Esophagus muscularis mucosa (tissue), 4 donors: ENCODE measurements at regions not wholly inside any gene's neighbourhood (a gene's known extent, or its start where the extent isn't known, plus 50 kb on each side); places are given as distances from the start of the nearest gene placed in this dataset.

ENCODE experiments used
- DNase-seq: peaks from one replicate; pipeline ENCODE4 v3.0.0-alpha.2; 2017; ENCODE audit errors: extremely low spot score
- H3K27ac ChIP-seq, 4 donors: fragments of 200-600 bp; sonication (generic); replicated peaks in 1 of 4; 1 replicate in 3 of 4; 2 replicates in 1 of 4; pipeline ENCODE4 v1.5.1; 2016 to 2019; ENCODE audit warnings: mild to moderate bottlenecking in 1 of 4
- H3K27me3 ChIP-seq, 4 donors: fragments of 200-600 bp; sonication (generic); one replicate each; pipeline versions ENCODE4 v1.5.1 to v1.6.0; 2016 to 2019
- H3K36me3 ChIP-seq, 4 donors: fragments of 200-600 bp; sonication (generic); one replicate each; pipeline ENCODE4 v1.5.1; 2016 to 2019
- H3K4me1 ChIP-seq, 4 donors: fragments of 200-600 bp; sonication (generic); one replicate each; pipeline ENCODE4 v1.5.1; 2016 to 2019
- H3K4me3 ChIP-seq, 4 donors: fragments of 200-600 bp; sonication (generic); 1 replicate in 2 of 4; 2 replicates in 2 of 4; pipeline ENCODE4 v1.5.1; 2016 to 2019; ENCODE audit warnings: mild to moderate bottlenecking in 4 of 4, moderate library complexity in 1 of 4
- H3K9me3 ChIP-seq, 4 donors: fragments of 200-600 bp; sonication (generic); 1 replicate in 3 of 4; 2 replicates in 1 of 4; pipeline ENCODE4 v1.5.1; 2016 to 2019
- EP300 ChIP-seq: sonication (generic); formaldehyde crosslinking; IDR thresholded peaks from one replicate; pipeline ENCODE4 v1.6.1; 2017; ENCODE audit warnings: antibody characterized with exemption
- POLR2A ChIP-seq: fragments of 450-650 bp; IDR thresholded peaks from one replicate; pipeline ENCODE4 v1.6.1; 2017; ENCODE audit warnings: antibody characterized with exemption, moderate library complexity, mild to moderate bottlenecking, low read depth
- POLR2AphosphoS5 ChIP-seq, 2 donors: sonication (generic); formaldehyde crosslinking; IDR thresholded peaks; one replicate each; pipeline ENCODE4 v1.6.1; 2017; ENCODE audit warnings: antibody characterized with exemption in 2 of 2
- WGBS: methylation state at CpG from one replicate; pipeline ENCODE4 v1.1.5; 2018; 5-methylcytosine and 5-hydroxymethylcytosine counted together
- intact Hi-C: fragments of 100-400 bp; cut with DNase I; formaldehyde crosslinking; loops from one replicate; pipeline ENCODE4 v1.15.1; 2023
- TF ChIP-seq, protein P1 (sequence below), 3 experiments: fragments of 200-600 bp in 2 of 3; fragments of 450-650 bp in 1 of 3; sonication (generic) in 2 of 3; IDR thresholded peaks; one replicate each; pipeline ENCODE4 v1.5.1; 2017 to 2019; ENCODE audit warnings: antibody characterized with exemption in 3 of 3, mild to moderate bottlenecking in 2 of 3, moderate library complexity in 1 of 3

DNA sequence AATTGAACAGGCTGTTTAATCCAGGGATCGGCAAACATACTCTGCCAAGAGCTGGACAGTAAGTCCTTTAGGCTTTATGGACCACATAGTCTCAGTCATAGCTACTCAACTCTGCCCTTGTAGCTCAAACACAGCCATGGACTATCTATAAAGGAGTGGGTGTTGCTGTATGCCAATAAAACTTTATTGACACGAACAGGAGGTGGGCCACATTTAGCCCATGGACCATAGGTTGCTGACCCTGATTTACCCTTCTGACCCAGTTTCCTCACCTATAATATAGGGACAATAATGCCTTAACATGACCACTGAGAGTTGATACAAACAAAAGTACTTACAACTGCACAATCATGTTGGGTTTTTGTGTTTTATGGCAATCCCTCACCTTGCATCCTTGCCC, 257.0 kb upstream of the SDK2 start:
- Histone ChIP-seq H3K36me3 (no peaks in the 10 kb centered on the region), H3K9me3 (peaks cover 0 to 2% (median 0%) of the 10 kb centered on the region in 4 donors), H3K4me3 (peak overlapping the region in 2 of 4 donors; percentile 42 to 44), H3K27me3 (peaks cover 0 to 94% (median 25%) of the 10 kb centered on the region in 4 donors), H3K27ac (no peak overlapping the region), H3K4me1 (peaks cover 8 to 15% (median 14%) of the 10 kb centered on the region in 4 donors)
- WGBS, result 96% methylated on average over 2 of the region's 2 CpGs
- DNase-seq, result no peak
- TF ChIP-seq, protein P1, sequence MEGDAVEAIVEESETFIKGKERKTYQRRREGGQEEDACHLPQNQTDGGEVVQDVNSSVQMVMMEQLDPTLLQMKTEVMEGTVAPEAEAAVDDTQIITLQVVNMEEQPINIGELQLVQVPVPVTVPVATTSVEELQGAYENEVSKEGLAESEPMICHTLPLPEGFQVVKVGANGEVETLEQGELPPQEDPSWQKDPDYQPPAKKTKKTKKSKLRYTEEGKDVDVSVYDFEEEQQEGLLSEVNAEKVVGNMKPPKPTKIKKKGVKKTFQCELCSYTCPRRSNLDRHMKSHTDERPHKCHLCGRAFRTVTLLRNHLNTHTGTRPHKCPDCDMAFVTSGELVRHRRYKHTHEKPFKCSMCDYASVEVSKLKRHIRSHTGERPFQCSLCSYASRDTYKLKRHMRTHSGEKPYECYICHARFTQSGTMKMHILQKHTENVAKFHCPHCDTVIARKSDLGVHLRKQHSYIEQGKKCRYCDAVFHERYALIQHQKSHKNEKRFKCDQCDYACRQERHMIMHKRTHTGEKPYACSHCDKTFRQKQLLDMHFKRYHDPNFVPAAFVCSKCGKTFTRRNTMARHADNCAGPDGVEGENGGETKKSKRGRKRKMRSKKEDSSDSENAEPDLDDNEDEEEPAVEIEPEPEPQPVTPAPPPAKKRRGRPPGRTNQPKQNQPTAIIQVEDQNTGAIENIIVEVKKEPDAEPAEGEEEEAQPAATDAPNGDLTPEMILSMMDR (IDR thresholded peaks at IDR 0.05), result no peak
- TF ChIP-seq EP300, result no peak
- TF ChIP-seq POLR2A, result no peak
- TF ChIP-seq POLR2AphosphoS5 (IDR thresholded peaks at IDR 0.05), result no peak
- intact Hi-C loops, result no loop called here

DNA sequence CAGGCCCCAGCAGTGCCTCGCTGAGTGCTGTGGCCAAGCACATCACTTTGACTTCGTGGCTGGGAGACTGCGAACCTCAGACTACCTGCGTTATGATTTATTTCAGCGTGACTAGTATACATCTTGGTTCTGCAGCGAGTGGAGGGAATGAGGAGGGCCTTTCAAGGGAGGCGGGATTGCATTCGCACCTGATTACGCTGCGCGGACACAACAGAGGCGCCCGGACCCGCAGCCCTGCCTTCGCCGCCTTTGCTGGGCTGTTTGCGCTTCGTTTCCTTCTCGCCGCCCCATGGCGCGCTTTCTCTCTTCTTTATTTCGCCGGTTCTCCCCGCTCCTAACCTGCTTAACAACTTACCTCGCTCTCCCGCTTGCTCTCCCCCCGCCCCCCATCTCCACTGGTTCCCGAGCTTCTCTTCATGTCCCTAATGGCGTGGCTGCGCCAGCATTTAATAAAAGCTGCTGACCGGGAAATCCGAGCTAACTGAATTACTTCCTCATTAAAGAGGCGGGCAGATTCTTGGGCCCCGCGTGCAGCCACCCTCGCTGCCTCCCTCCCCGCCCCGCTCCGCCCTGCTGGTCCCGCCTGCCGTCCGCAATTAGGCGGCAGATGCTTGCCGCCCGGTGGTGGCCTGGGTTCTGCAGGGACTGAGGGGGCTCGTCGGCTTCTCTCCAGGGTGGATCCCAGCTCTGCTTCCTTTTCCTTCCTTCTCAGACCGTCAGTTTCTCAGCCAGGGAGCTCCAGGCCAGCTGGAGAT, 257.6 kb upstream of the SDK2 start:
- no peak overlapping the region for H3K27ac ChIP-seq
- no peak for DNase-seq
- no peaks in the 10 kb centered on the region for H3K36me3 ChIP-seq
- H3K4me1 ChIP-seq, result peaks cover 8 to 15% (median 14%) of the 10 kb centered on the region in 4 donors
- intact Hi-C loops, result no loop called here
- H3K4me3 ChIP-seq, result peak overlapping the region; percentile 34 to 44 (median 42)
- TF ChIP-seq EP300, result no peak
- TF ChIP-seq POLR2A, result no peak
- 15% methylated on average over 47 of the region's 49 CpGs for WGBS
- peaks cover 0 to 5% (median 0%) of the 10 kb centered on the region in 4 donors for H3K9me3 ChIP-seq
- H3K27me3 ChIP-seq, result peaks cover 0 to 95% (median 25%) of the 10 kb centered on the region in 4 donors

DNA sequence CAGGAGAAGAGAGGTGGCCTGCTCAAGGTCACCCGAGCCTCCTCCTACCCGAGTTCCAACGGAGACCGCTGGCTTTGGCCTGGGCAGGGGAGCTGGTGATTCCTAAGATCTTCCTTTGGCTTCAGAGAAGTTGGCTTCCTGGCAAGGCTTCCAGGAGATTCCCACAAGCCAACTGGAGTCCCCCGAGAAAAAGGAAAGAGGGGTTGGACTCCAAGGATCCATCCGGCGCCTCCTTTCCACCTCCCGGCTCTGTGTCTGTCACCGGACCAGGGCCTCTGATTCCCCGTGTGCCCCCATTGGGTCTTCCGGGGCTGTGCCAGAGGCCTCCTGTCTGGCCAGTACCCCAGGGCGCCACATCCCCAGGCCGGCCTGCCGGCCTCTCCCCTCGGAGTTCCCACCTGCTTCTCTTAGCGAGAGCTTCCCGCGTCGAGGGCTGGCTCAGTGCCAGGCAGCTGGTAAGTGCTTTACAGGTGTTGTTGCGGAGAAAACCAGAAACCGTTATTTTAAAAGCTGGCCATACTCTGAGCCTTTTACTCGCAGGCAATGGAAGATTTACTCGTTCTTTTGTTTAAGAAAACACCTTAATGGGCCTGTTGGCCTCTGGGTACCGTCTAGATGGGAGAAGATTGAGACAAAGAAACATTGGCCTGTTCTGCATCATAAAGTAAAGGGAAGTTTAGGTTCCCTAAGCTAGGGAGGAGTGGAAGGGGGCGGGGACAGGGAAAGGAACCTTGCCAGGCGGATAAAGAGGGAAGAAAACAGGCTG, 258.4 kb upstream of the SDK2 start:
- Histone ChIP-seq H3K27me3 (peaks cover 0 to 99% (median 25%) of the 10 kb centered on the region in 4 donors), H3K4me3 (peak overlapping the region; percentile 34 to 44 (median 42)), H3K36me3 (no peaks in the 10 kb centered on the region), H3K9me3 (peaks cover 0 to 5% (median 0%) of the 10 kb centered on the region in 4 donors), H3K27ac (no peak overlapping the region), H3K4me1 (peaks cover 8 to 15% (median 14%) of the 10 kb centered on the region in 4 donors)
- 56% methylated on average over 17 of the region's 26 CpGs for WGBS
- intact Hi-C loops, result no loop called here
- TF ChIP-seq, protein P1 (IDR thresholded peaks at IDR 0.05), result no peak
- TF ChIP-seq EP300, result no peak
- no peak for TF ChIP-seq POLR2A
- no peak for TF ChIP-seq POLR2AphosphoS5 (IDR thresholded peaks at IDR 0.05)
- DNase-seq, result no peak

DNA sequence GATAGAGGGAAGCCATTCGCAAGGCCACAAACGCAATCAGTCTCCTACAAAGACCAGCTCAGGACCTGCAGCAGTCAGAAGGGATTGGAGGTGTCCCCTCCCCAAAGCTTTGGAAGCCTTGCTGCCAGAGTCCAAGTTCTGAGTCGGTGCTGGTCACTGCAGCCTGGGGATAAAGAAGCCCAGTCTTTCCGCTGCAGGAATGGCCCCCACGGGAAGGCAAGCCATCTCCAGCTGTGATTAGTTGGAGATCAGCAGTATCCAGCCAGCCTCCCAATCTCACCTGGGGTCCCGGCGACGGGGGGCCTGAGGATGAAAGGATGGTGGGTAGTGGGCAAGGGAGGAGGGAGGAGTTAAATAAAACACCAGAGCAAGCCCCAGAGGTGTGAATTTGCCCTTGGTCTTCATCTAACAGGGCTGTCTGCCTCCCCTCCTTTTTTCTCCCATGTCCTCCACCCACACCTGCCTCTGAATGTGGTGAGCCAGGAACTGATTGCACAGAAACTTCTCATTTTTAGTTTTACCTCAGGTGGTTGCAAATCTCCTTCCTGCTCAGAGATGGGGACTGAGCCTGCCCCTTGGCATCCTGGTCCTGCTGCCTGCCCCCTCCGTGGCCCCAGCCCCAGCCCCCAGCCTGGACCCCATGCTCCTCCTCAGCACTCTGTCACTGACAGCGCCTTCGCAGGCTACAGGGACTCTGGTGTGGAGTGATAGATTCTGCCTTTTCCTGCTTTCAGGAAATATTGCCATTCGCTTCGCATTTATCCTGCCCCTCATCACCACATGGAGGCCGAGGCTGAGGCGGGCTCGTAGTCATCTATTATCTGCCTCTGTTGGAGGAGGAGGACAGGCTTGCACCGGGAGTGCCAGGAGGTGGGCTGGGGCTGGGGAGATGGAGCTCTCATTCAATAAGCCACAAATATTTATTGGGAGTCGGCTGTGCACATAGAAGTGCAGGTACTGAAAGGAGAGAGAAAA, 262.9 kb upstream of the SDK2 start:
- Histone ChIP-seq H3K36me3 (no peaks in the 10 kb centered on the region), H3K9me3 (peaks cover 0 to 5% (median 0%) of the 10 kb centered on the region in 4 donors), H3K4me3 (no peak overlapping the region), H3K27ac (no peak overlapping the region), H3K4me1 (peaks cover 1 to 6% (median 6%) of the 10 kb centered on the region in 4 donors), H3K27me3 (peaks cover 0 to 84% (median 11%) of the 10 kb centered on the region in 4 donors)
- intact Hi-C loops, result no loop called here
- peak; percentile 81 for DNase-seq
- no peak for TF ChIP-seq POLR2A
- TF ChIP-seq, protein P1 (IDR thresholded peaks at IDR 0.05), result no peak
- TF ChIP-seq EP300, result no peak
- no peak for TF ChIP-seq POLR2AphosphoS5 (IDR thresholded peaks at IDR 0.05)
- 43% methylated on average over 18 of the region's 18 CpGs for WGBS
